ENCODE measurements at regions not wholly inside any gene's neighbourhood (a gene's known extent, or its start where the extent isn't known, plus 50 kb on each side); places are given as distances from the start of the nearest gene placed in this dataset.

GRCh38 chr10:51020200-51020599 lies 54.1 kb upstream of the PRKG1 start (continued):
- TF ChIP-seq NFAT5 (CRISPR knock-in tag; IDR thresholded peaks at IDR 0.05) (no peak), CBX5 (CRISPR knock-in tag; IDR thresholded peaks at IDR 0.05; ENCODE audit: borderline replicate concordance) (no peak)

DNA sequence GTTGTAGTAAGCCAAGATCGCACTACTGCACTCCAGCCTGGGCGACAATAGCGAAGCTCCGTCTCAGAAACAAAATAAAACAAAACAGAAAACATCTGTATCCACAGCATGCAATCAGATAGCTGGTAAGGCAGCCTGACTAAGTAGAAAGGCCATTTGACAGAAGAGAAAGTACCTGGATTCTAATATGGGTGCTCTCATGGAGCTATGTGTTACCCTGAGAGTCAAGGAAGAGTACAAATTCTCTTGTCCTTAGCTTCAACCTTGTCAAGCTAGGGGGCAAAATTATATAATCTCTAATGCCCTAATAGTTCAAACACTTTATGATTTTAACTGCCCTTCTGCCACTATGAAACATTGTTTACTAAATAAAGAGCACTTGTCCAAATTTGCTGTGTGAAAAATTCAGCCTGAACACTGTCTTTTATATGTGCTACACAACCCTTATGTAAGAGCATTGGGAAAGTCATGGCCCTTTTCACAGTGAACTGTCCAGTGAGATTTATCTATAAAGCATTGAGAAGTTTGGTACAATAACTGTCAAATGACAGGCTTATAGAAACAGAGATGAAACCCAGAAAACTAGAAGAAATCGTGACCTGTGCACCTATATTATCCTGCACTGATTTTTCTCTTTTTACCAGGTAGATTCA lies 51.2 kb upstream of the PRKG1 start:
- Histone ChIP-seq H3K4me1 (ENCODE audit: insufficient read depth, low read length) (no peaks in the 10 kb centered on the region), H3K27me3 (ENCODE audit: control insufficient read depth in 1 of 2, insufficient read depth in 2 of 2, low read length in 2 of 2) (no peaks in the 10 kb centered on the region), H3K4me2 (ENCODE audit: low read depth, low read length) (no peak overlapping the region), H3K9ac (ENCODE audit: insufficient read depth, low read depth, low read length) (no peak overlapping the region), H3K79me2 (ENCODE audit: insufficient read depth, low read length) (no peaks in the 10 kb centered on the region), H3K4me3 (replicated peaks in 1 of 3; ENCODE audit: insufficient read depth in 1 of 3, low read depth in 2 of 3, low read length in 3 of 3) (no peak overlapping the region), H4K20me1 (ENCODE audit: insufficient read depth, low read length) (no peaks in the 10 kb centered on the region), H3K36me3 (replicated peaks in 1 of 2; ENCODE audit: control insufficient read depth in 1 of 2, insufficient read depth in 2 of 2, low read length in 2 of 2) (no peaks in the 10 kb centered on the region), H2AFZ (ENCODE audit: low read length) (no peak overlapping the region), H3K9me3 (ENCODE audit: low read length) (no peaks in the 10 kb centered on the region), H3K27ac (ENCODE audit: extremely low read length, insufficient read depth, low read length) (no peak overlapping the region)
- FAIRE-seq (no peak), ATAC-seq (no peak), DNase-seq (ENCODE audit: low spot score) (no peak)
- POLR2A ChIA-PET: no interaction called here
- intact Hi-C loops (cut with micrococcal nuclease; ENCODE audit: unreplicated experiment) (no loop called here), in situ Hi-C loops (cut with HindIII; ENCODE audit: extremely low pct_ligation_motif_present, low pct_unique_long_range_greater_than_20kb) (loop anchor here (25.0 kb wide), 1 partner anchor 1189 kb away; no protein-coding TSS in a partner anchor)
- CTCF ChIA-PET (ENCODE audit: low intra/inter-chr PET ratio, low total read pairs): no interaction called here
- BruUV-seq (replicated peaks): no TSS peak
- TF ChIP-seq ZNF263 (CRISPR knock-in tag; IDR thresholded peaks at IDR 0.05): no peak
- no peak for TF ChIP-seq CBFB (CRISPR knock-in tag; IDR thresholded peaks at IDR 0.05)
- no peak for TF ChIP-seq TCF7L2 (IDR thresholded peaks at IDR 0.05; ENCODE audit: low read depth, low read length)
- TF ChIP-seq CHD2 (IDR thresholded peaks at IDR 0.05; ENCODE audit: low read depth, low read length): no peak
- no peak for TF ChIP-seq ZNF672 (CRISPR knock-in tag; IDR thresholded peaks at IDR 0.05)
- no peak for TF ChIP-seq ZBTB8A (CRISPR knock-in tag; IDR thresholded peaks at IDR 0.05; ENCODE audit: borderline replicate concordance, low read depth)
- WGBS (ENCODE audit: low lambda C conversion rate): 33% methylated on average over 5 of the region's 5 CpGs
